ENCODE measurements at regions not wholly inside any gene's neighbourhood (a gene's known extent, or its start where the extent isn't known, plus 50 kb on each side); places are given as distances from the start of the nearest gene placed in this dataset.

DNA sequence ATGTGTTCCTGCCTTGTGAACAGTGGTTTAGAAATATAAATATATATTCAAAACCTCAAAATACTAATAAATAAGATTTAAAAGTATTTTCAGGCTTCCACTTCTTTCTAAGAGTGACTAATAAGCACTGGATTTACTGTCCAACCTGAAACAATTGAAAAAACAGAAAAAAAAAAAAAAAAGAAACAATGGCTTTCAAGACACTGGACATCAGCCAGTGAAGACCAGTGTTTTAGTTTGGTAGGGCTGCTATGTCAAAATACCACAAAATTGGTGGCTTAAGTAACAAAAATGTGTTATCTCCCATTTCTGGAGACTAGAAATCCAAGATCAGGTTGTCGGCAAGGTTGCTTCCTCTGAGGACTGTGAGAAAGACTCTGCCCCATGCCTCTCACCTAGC, 101.4 kb upstream of the PDE7B start (continued):
- TF ChIP-seq, protein P1, sequence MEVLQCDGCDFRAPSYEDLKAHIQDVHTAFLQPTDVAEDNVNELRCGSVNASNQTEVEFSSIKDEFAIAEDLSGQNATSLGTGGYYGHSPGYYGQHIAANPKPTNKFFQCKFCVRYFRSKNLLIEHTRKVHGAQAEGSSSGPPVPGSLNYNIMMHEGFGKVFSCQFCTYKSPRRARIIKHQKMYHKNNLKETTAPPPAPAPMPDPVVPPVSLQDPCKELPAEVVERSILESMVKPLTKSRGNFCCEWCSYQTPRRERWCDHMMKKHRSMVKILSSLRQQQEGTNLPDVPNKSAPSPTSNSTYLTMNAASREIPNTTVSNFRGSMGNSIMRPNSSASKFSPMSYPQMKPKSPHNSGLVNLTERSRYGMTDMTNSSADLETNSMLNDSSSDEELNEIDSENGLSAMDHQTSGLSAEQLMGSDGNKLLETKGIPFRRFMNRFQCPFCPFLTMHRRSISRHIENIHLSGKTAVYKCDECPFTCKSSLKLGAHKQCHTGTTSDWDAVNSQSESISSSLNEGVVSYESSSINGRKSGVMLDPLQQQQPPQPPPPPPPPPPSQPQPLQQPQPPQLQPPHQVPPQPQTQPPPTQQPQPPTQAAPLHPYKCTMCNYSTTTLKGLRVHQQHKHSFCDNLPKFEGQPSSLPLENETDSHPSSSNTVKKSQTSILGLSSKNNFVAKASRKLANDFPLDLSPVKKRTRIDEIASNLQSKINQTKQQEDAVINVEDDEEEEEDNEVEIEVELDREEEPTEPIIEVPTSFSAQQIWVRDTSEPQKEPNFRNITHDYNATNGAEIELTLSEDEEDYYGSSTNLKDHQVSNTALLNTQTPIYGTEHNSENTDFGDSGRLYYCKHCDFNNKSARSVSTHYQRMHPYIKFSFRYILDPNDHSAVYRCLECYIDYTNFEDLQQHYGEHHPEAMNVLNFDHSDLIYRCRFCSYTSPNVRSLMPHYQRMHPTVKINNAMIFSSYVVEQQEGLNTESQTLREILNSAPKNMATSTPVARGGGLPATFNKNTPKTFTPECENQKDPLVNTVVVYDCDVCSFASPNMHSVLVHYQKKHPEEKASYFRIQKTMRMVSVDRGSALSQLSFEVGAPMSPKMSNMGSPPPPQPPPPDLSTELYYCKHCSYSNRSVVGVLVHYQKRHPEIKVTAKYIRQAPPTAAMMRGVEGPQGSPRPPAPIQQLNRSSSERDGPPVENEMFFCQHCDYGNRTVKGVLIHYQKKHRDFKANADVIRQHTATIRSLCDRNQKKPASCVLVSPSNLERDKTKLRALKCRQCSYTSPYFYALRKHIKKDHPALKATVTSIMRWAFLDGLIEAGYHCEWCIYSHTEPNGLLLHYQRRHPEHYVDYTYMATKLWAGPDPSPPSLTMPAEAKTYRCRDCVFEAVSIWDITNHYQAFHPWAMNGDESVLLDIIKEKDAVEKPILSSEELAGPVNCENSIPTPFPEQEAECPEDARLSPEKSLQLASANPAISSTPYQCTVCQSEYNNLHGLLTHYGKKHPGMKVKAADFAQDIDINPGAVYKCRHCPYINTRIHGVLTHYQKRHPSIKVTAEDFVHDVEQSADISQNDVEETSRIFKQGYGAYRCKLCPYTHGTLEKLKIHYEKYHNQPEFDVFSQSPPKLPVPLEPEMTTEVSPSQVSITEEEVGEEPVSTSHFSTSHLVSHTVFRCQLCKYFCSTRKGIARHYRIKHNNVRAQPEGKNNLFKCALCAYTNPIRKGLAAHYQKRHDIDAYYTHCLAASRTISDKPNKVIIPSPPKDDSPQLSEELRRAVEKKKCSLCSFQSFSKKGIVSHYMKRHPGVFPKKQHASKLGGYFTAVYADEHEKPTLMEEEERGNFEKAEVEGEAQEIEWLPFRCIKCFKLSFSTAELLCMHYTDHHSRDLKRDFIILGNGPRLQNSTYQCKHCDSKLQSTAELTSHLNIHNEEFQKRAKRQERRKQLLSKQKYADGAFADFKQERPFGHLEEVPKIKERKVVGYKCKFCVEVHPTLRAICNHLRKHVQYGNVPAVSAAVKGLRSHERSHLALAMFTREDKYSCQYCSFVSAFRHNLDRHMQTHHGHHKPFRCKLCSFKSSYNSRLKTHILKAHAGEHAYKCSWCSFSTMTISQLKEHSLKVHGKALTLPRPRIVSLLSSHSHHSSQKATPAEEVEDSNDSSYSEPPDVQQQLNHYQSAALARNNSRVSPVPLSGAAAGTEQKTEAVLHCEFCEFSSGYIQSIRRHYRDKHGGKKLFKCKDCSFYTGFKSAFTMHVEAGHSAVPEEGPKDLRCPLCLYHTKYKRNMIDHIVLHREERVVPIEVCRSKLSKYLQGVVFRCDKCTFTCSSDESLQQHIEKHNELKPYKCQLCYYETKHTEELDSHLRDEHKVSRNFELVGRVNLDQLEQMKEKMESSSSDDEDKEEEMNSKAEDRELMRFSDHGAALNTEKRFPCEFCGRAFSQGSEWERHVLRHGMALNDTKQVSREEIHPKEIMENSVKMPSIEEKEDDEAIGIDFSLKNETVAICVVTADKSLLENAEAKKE (CRISPR knock-in tag; IDR thresholded peaks at IDR 0.05): no peak
- TF ChIP-seq, protein P2, sequence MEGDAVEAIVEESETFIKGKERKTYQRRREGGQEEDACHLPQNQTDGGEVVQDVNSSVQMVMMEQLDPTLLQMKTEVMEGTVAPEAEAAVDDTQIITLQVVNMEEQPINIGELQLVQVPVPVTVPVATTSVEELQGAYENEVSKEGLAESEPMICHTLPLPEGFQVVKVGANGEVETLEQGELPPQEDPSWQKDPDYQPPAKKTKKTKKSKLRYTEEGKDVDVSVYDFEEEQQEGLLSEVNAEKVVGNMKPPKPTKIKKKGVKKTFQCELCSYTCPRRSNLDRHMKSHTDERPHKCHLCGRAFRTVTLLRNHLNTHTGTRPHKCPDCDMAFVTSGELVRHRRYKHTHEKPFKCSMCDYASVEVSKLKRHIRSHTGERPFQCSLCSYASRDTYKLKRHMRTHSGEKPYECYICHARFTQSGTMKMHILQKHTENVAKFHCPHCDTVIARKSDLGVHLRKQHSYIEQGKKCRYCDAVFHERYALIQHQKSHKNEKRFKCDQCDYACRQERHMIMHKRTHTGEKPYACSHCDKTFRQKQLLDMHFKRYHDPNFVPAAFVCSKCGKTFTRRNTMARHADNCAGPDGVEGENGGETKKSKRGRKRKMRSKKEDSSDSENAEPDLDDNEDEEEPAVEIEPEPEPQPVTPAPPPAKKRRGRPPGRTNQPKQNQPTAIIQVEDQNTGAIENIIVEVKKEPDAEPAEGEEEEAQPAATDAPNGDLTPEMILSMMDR (conservative IDR thresholded peaks at IDR 0.05; ENCODE audit: low read depth in 2 of 2): no peak
- TF ChIP-seq JUNB (IDR thresholded peaks at IDR 0.05; ENCODE audit: unreplicated experiment) (no peak), EZH2 (IDR thresholded peaks at IDR 0.05; ENCODE audit: low read depth, unreplicated experiment) (no peak)

DNA sequence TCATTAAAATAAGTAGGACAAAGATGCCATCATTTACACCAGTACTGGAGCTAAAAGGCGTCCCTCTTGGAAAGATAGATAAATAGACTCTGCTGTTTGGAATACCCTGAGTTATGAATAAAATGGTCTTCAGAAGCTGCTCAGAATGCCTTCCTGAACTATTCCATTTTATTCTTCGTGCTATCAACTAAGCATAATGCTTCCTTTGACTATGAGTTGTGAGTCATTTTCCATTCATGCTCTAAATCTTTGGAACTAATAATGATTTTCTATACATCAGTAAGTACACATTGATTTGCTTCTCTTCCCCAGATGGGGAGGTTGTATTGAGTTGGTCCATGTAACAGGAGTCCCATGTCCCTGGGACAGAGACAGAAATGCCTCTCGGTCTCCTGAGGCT, 98.3 kb upstream of the PDE7B start:
- no peak overlapping the region for H2AFZ ChIP-seq
- no peak for DNase-seq (ENCODE audit: low spot score)
- H3K9me3 Mint-ChIP-seq: no peaks in the 10 kb centered on the region
- TF ChIP-seq CREB1 (CRISPR knock-in tag; IDR thresholded peaks at IDR 0.05; ENCODE audit: low read depth) (no peak), POLR2AphosphoS5 (IDR thresholded peaks at IDR 0.05; ENCODE audit: low read depth) (no peak), ZNF331 (CRISPR knock-in tag; IDR thresholded peaks at IDR 0.05; ENCODE audit: low read depth) (no peak), EZH2 (IDR thresholded peaks at IDR 0.05; ENCODE audit: low read depth, unreplicated experiment) (no peak), JUNB (IDR thresholded peaks at IDR 0.05; ENCODE audit: unreplicated experiment) (no peak), ZNF114 (CRISPR knock-in tag; IDR thresholded peaks at IDR 0.05) (no peak)
- TF ChIP-seq, protein P3, sequence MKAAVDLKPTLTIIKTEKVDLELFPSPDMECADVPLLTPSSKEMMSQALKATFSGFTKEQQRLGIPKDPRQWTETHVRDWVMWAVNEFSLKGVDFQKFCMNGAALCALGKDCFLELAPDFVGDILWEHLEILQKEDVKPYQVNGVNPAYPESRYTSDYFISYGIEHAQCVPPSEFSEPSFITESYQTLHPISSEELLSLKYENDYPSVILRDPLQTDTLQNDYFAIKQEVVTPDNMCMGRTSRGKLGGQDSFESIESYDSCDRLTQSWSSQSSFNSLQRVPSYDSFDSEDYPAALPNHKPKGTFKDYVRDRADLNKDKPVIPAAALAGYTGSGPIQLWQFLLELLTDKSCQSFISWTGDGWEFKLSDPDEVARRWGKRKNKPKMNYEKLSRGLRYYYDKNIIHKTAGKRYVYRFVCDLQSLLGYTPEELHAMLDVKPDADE (IDR thresholded peaks at IDR 0.05): no peak

More for the DNA sequence above, 98.3 kb upstream of the PDE7B start:
- Histone ChIP-seq H3K36me3 (ENCODE audit: insufficient read depth) (no peaks in the 10 kb centered on the region), H3F3A (replicated peaks; ENCODE audit: low read depth) (no peaks in the 10 kb centered on the region), H3K4me1 (ENCODE audit: insufficient read depth) (no peaks in the 10 kb centered on the region), H3K9me2 (ENCODE audit: insufficient read depth) (no peaks in the 10 kb centered on the region), H3K4me3 (no peak overlapping the region), H4K20me1 (replicated peaks; ENCODE audit: insufficient read depth) (no peaks in the 10 kb centered on the region), H3K4me2 (no peak overlapping the region), H3K27ac (ENCODE audit: low read depth) (no peak overlapping the region), H3K27me3 (ENCODE audit: insufficient read depth) (no peaks in the 10 kb centered on the region), H3K79me2 (replicated peaks; ENCODE audit: insufficient read depth) (no peaks in the 10 kb centered on the region)
- Mint-ChIP-seq H3K4me3 (no peak overlapping the region), H3K27me3 (ENCODE audit: insufficient read depth, low read depth, poor library complexity) (no peaks in the 10 kb centered on the region), H3K36me3 (ENCODE audit: low read depth) (no peaks in the 10 kb centered on the region), H3K27ac (no peak overlapping the region), H3K4me1 (no peaks in the 10 kb centered on the region)
- no peak for ATAC-seq

Data from GM23338 (cell line).